ENCODE measurements at regions not wholly inside any gene's neighbourhood (a gene's known extent, or its start where the extent isn't known, plus 50 kb on each side); places are given as distances from the start of the nearest gene placed in this dataset.
A peak's percentile ranks its signal among the peaks of the same experiment; 100 is the strongest.

GRCh38 chr9:115481769-115482168, 363.8 kb upstream of the TNC start:
- Histone ChIP-seq H3K9me3 (ENCODE audit: control insufficient read depth, low read length) (no peaks in the 10 kb centered on the region), H3K9ac (ENCODE audit: low read length) (no peak overlapping the region), H3K4me3 (ENCODE audit: low read length) (no peak overlapping the region), H3K4me1 (ENCODE audit: control insufficient read depth, insufficient read depth, low read length) (no peaks in the 10 kb centered on the region), H3K36me3 (ENCODE audit: control insufficient read depth, insufficient read depth, low read length, severe bottlenecking) (no peaks in the 10 kb centered on the region), H3K27me3 (replicated peaks; ENCODE audit: control insufficient read depth, insufficient read depth, low read length) (no peaks in the 10 kb centered on the region)
- DNase-seq (ENCODE audit: low read depth), result no peak

GRCh38 chr9:115482747-115483146, 364.8 kb upstream of the TNC start:
- Histone ChIP-seq H3K9me3 (ENCODE audit: control insufficient read depth, low read length) (no peaks in the 10 kb centered on the region), H3K4me3 (ENCODE audit: low read length) (no peak overlapping the region), H3K9ac (ENCODE audit: low read length) (no peak overlapping the region), H3K27me3 (replicated peaks; ENCODE audit: control insufficient read depth, insufficient read depth, low read length) (no peaks in the 10 kb centered on the region), H3K4me1 (ENCODE audit: control insufficient read depth, insufficient read depth, low read length) (no peaks in the 10 kb centered on the region), H3K36me3 (ENCODE audit: control insufficient read depth, insufficient read depth, low read length, severe bottlenecking) (no peaks in the 10 kb centered on the region)
- DNase-seq (ENCODE audit: low read depth), result no peak

- DNase-seq (ENCODE audit: low read depth), result no peak
- Histone ChIP-seq H3K4me1 (ENCODE audit: control insufficient read depth, insufficient read depth, low read length) (peaks cover 15% of the 10 kb centered on the region), H3K36me3 (ENCODE audit: control insufficient read depth, insufficient read depth, low read length, severe bottlenecking) (no peaks in the 10 kb centered on the region), H3K9ac (ENCODE audit: low read length) (no peak overlapping the region), H3K4me3 (ENCODE audit: low read length) (no peak overlapping the region), H3K9me3 (ENCODE audit: control insufficient read depth, low read length) (no peaks in the 10 kb centered on the region), H3K27me3 (replicated peaks; ENCODE audit: control insufficient read depth, insufficient read depth, low read length) (no peaks in the 10 kb centered on the region)
Measured at GRCh38 chr9:115492869-115493268, 374.9 kb upstream of the TNC start.

GRCh38 chr9:115494393-115494792, 376.4 kb upstream of the TNC start:
- H3K4me1 ChIP-seq (ENCODE audit: control insufficient read depth, insufficient read depth, low read length), result peaks cover 15% of the 10 kb centered on the region
- H3K4me3 ChIP-seq (ENCODE audit: low read length), result no peak overlapping the region
- no peaks in the 10 kb centered on the region for H3K27me3 ChIP-seq (replicated peaks; ENCODE audit: control insufficient read depth, insufficient read depth, low read length)
- DNase-seq (ENCODE audit: low read depth), result peak; percentile 12
- no peak overlapping the region for H3K9ac ChIP-seq (ENCODE audit: low read length)
- no peaks in the 10 kb centered on the region for H3K9me3 ChIP-seq (ENCODE audit: control insufficient read depth, low read length)
- no peaks in the 10 kb centered on the region for H3K36me3 ChIP-seq (ENCODE audit: control insufficient read depth, insufficient read depth, low read length, severe bottlenecking)

GRCh38 chr9:115495052-115495635, 377.2 kb upstream of the TNC start:
- Histone ChIP-seq H3K36me3 (ENCODE audit: control insufficient read depth, insufficient read depth, low read length, severe bottlenecking) (no peaks in the 10 kb centered on the region), H3K27me3 (replicated peaks; ENCODE audit: control insufficient read depth, insufficient read depth, low read length) (no peaks in the 10 kb centered on the region), H3K4me1 (ENCODE audit: control insufficient read depth, insufficient read depth, low read length) (peaks cover 15% of the 10 kb centered on the region), H3K9ac (ENCODE audit: low read length) (no peak overlapping the region), H3K4me3 (ENCODE audit: low read length) (no peak overlapping the region), H3K9me3 (ENCODE audit: control insufficient read depth, low read length) (no peaks in the 10 kb centered on the region)
- DNase-seq (ENCODE audit: low read depth), result no peak

- Histone ChIP-seq H3K27me3 (replicated peaks; ENCODE audit: control insufficient read depth, insufficient read depth, low read length) (no peaks in the 10 kb centered on the region), H3K4me3 (ENCODE audit: low read length) (no peak overlapping the region), H3K9me3 (ENCODE audit: control insufficient read depth, low read length) (no peaks in the 10 kb centered on the region), H3K9ac (ENCODE audit: low read length) (no peak overlapping the region), H3K36me3 (ENCODE audit: control insufficient read depth, insufficient read depth, low read length, severe bottlenecking) (no peaks in the 10 kb centered on the region), H3K4me1 (ENCODE audit: control insufficient read depth, insufficient read depth, low read length) (peaks cover 15% of the 10 kb centered on the region)
- DNase-seq (ENCODE audit: low read depth), result no peak
Measured at GRCh38 chr9:115495836-115496235, 377.9 kb upstream of the TNC start.

- no peaks in the 10 kb centered on the region for H3K9me3 ChIP-seq (ENCODE audit: control insufficient read depth, low read length)
- no peaks in the 10 kb centered on the region for H3K27me3 ChIP-seq (replicated peaks; ENCODE audit: control insufficient read depth, insufficient read depth, low read length)
- no peak overlapping the region for H3K9ac ChIP-seq (ENCODE audit: low read length)
- no peaks in the 10 kb centered on the region for H3K36me3 ChIP-seq (ENCODE audit: control insufficient read depth, insufficient read depth, low read length, severe bottlenecking)
- DNase-seq (ENCODE audit: low read depth), result no peak
- peaks cover 15% of the 10 kb centered on the region for H3K4me1 ChIP-seq (ENCODE audit: control insufficient read depth, insufficient read depth, low read length)
- H3K4me3 ChIP-seq (ENCODE audit: low read length), result no peak overlapping the region
Measured at GRCh38 chr9:115498303-115498702, 380.3 kb upstream of the TNC start.

- Histone ChIP-seq H3K9me3 (ENCODE audit: control insufficient read depth, low read length) (no peaks in the 10 kb centered on the region), H3K36me3 (ENCODE audit: control insufficient read depth, insufficient read depth, low read length, severe bottlenecking) (no peaks in the 10 kb centered on the region), H3K9ac (ENCODE audit: low read length) (no peak overlapping the region), H3K27me3 (replicated peaks; ENCODE audit: control insufficient read depth, insufficient read depth, low read length) (no peaks in the 10 kb centered on the region), H3K4me3 (ENCODE audit: low read length) (no peak overlapping the region), H3K4me1 (ENCODE audit: control insufficient read depth, insufficient read depth, low read length) (no peaks in the 10 kb centered on the region)
- no peak for DNase-seq (ENCODE audit: low read depth)
Measured at GRCh38 chr9:115507148-115507547, 389.2 kb upstream of the TNC start.

- no peak overlapping the region for H3K4me3 ChIP-seq (ENCODE audit: low read length)
- H3K36me3 ChIP-seq (ENCODE audit: control insufficient read depth, insufficient read depth, low read length, severe bottlenecking), result no peaks in the 10 kb centered on the region
- no peak overlapping the region for H3K9ac ChIP-seq (ENCODE audit: low read length)
- no peak for DNase-seq (ENCODE audit: low read depth)
- H3K9me3 ChIP-seq (ENCODE audit: control insufficient read depth, low read length), result no peaks in the 10 kb centered on the region
- H3K4me1 ChIP-seq (ENCODE audit: control insufficient read depth, insufficient read depth, low read length), result peaks cover 10% of the 10 kb centered on the region
- H3K27me3 ChIP-seq (replicated peaks; ENCODE audit: control insufficient read depth, insufficient read depth, low read length), result no peaks in the 10 kb centered on the region
Measured at GRCh38 chr9:115513148-115513547, 395.2 kb upstream of the TNC start.

- no peaks in the 10 kb centered on the region for H3K9me3 ChIP-seq (ENCODE audit: control insufficient read depth, low read length)
Measured at GRCh38 chr9:115514454-115514853, 396.5 kb upstream of the TNC start.

GRCh38 chr9:115517335-115518075, 399.5 kb upstream of the TNC start:
- H3K9ac ChIP-seq (ENCODE audit: low read length), result peak overlapping the region; percentile 44
- peak; percentile 52 for DNase-seq (ENCODE audit: low read depth)
- H3K4me1 ChIP-seq (ENCODE audit: control insufficient read depth, insufficient read depth, low read length), result peaks cover 12% of the 10 kb centered on the region
- H3K36me3 ChIP-seq (ENCODE audit: control insufficient read depth, insufficient read depth, low read length, severe bottlenecking), result no peaks in the 10 kb centered on the region
- no peaks in the 10 kb centered on the region for H3K27me3 ChIP-seq (replicated peaks; ENCODE audit: control insufficient read depth, insufficient read depth, low read length)
- H3K9me3 ChIP-seq (ENCODE audit: control insufficient read depth, low read length), result no peaks in the 10 kb centered on the region
- no peak overlapping the region for H3K4me3 ChIP-seq (ENCODE audit: low read length)

More at GRCh38 chr9:115514454-115514853, 396.5 kb upstream of the TNC start:
- Histone ChIP-seq H3K36me3 (ENCODE audit: control insufficient read depth, insufficient read depth, low read length, severe bottlenecking) (no peaks in the 10 kb centered on the region), H3K27me3 (replicated peaks; ENCODE audit: control insufficient read depth, insufficient read depth, low read length) (no peaks in the 10 kb centered on the region), H3K4me1 (ENCODE audit: control insufficient read depth, insufficient read depth, low read length) (peaks cover 12% of the 10 kb centered on the region), H3K9ac (ENCODE audit: low read length) (no peak overlapping the region), H3K4me3 (ENCODE audit: low read length) (no peak overlapping the region)
- DNase-seq (ENCODE audit: low read depth), result no peak
